Kidney epithelial cell (primary cell): ENCODE measurements at regions not wholly inside any gene's neighbourhood (a gene's known extent, or its start where the extent isn't known, plus 50 kb on each side); places are given as distances from the start of the nearest gene placed in this dataset.

Experiments used
- DNase-seq: peaks from one replicate; pipeline ENCODE4 v3.0.0-alpha.2; 2010; ENCODE audit warnings: low read depth
- H3K27me3 ChIP-seq: 2 replicates; pipeline ENCODE4 v1.6.0; 2011; ENCODE audit warnings: low read length; ENCODE audit not compliant: control insufficient read depth, insufficient read depth
- H3K36me3 ChIP-seq: 2 replicates; pipeline ENCODE4 v1.5.1; 2011; ENCODE audit warnings: low read length; ENCODE audit not compliant: control insufficient read depth, insufficient read depth
- H3K4me3 ChIP-seq: 2 replicates; pipeline ENCODE4 v1.5.1; 2011; ENCODE audit warnings: low read depth, mild to moderate bottlenecking, control low read depth, low read length
- TF ChIP-seq, protein P1 (sequence below): IDR thresholded peaks from 2 replicates; pipeline ENCODE4 v1.5.1; 2011; ENCODE audit warnings: mild to moderate bottlenecking, moderate library complexity, low read length, control low read depth, inconsistent platforms; ENCODE audit not compliant: insufficient read depth, poor library complexity, severe bottlenecking

DNA sequence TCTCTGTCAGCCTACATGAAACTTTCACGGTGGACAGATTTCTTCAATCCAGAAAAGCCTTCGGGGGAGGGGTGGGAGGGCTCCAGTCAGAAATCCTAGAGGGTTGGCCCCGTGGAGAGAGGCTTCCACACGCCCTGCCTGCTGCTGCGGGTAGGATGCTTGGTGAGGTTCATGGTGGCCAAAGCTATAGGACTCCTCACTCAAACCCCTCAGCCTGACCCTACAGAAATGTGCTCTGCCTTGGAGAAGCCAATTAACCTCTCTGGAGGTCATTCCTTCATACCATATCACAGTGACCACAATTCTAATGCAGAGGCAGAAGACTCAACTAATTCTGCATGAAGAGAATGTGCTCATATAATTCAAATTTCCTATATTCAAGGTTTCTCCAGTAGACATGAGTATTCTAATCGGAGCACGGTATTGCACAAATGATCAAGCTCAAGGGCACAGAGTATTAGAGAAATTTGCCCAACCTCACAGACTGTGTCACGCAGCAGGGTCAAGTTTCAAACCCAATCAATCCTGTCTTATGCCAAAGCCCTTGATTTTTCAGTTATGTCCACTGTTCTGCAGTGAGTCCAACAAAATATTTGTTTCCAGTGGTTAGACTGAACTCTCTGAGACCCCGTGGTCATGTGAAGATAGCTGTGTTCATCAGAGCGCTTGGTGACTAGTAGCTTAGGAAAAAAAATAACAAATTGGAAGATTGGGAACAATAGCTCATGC lies 104.8 kb downstream of the TOMM20 start:
- Histone ChIP-seq H3K36me3 (no peaks in the 10 kb centered on the region), H3K4me3 (no peak overlapping the region), H3K27me3 (no peaks in the 10 kb centered on the region)
- TF ChIP-seq, protein P1, sequence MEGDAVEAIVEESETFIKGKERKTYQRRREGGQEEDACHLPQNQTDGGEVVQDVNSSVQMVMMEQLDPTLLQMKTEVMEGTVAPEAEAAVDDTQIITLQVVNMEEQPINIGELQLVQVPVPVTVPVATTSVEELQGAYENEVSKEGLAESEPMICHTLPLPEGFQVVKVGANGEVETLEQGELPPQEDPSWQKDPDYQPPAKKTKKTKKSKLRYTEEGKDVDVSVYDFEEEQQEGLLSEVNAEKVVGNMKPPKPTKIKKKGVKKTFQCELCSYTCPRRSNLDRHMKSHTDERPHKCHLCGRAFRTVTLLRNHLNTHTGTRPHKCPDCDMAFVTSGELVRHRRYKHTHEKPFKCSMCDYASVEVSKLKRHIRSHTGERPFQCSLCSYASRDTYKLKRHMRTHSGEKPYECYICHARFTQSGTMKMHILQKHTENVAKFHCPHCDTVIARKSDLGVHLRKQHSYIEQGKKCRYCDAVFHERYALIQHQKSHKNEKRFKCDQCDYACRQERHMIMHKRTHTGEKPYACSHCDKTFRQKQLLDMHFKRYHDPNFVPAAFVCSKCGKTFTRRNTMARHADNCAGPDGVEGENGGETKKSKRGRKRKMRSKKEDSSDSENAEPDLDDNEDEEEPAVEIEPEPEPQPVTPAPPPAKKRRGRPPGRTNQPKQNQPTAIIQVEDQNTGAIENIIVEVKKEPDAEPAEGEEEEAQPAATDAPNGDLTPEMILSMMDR, result no peak
- no peak for DNase-seq

DNA sequence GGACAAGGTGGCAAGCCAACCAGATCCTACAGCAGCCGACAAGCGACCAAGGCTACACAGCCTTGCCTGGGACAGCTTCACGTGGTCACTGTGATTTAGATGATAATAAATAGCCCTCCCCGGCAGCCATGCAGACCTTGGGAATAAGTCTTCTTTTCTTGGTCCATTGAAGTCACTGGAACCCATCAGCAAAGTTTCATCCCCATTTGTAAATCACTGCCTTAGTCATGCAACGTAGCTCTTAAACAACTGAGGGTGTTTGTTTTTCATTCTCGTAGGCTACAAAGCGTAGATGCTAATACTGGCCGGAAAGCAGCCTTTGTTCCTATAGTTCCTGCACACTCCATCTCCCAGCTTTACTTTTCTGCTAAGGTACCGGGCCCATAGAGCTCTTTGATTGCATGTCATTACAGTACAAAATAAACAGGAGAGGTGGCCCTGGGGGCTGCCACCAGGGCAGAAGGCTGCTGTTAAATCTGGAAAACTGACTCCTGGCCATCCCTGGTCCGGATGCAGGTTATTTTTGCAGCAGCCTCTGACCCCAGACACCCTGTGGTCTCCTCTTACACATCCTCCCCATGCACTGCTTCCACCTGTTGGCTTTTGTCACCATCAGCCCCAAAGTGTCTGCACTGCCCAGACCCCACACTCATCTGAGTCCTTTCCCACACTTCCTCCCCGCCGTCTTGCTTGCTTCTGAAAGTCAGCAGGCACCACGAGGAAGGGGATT lies 105.5 kb downstream of the TOMM20 start:
- Histone ChIP-seq H3K27me3 (no peaks in the 10 kb centered on the region), H3K36me3 (no peaks in the 10 kb centered on the region), H3K4me3 (no peak overlapping the region)
- TF ChIP-seq, protein P1, result no peak
- no peak for DNase-seq

GRCh38 chr1:235022341-235022980 lies 106.2 kb downstream of the TOMM20 start:
- Histone ChIP-seq H3K4me3 (no peak overlapping the region), H3K36me3 (no peaks in the 10 kb centered on the region), H3K27me3 (no peaks in the 10 kb centered on the region)
- TF ChIP-seq, protein P1, result no peak
- no peak for DNase-seq

- DNase-seq, result no peak
- TF ChIP-seq, protein P1, result no peak
- no peaks in the 10 kb centered on the region for H3K36me3 ChIP-seq
- H3K4me3 ChIP-seq, result no peak overlapping the region
- no peaks in the 10 kb centered on the region for H3K27me3 ChIP-seq
These were observed 106.8 kb downstream of the TOMM20 start for GRCh38 chr1:235021815-235022214.

DNA sequence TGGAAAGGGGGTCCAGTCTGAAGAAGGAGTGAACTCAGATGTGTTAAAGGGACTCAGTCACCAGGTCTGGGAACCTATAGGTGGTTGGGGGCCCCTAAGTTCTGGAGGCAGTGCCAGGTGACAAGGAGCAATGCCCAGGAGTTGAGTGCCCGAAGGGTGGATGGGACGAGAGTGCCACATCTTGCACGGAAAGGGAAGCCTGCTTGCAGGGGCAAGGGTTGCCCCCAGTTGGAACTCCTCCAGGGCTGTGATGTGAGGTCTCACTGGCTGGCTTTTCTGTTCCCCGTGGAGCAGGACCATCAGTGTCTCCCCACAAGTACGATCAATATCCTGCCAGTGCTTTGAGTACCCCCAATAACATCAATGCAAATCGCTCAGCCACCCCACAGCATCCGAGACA lies 107.3 kb downstream of the TOMM20 start:
- TF ChIP-seq, protein P1, result no peak
- H3K4me3 ChIP-seq, result no peak overlapping the region
- no peaks in the 10 kb centered on the region for H3K27me3 ChIP-seq
- DNase-seq, result no peak
- H3K36me3 ChIP-seq, result no peaks in the 10 kb centered on the region
